K562 (cell line): ENCODE measurements at regions not wholly inside any gene's neighbourhood (a gene's known extent, or its start where the extent isn't known, plus 50 kb on each side); places are given as distances from the start of the nearest gene placed in this dataset.

Experiments used
- CHD2 ChIP-seq: IDR thresholded peaks from 2 replicates; pipeline ENCODE4 v1.6.1; 2011; ENCODE audit warnings: low read depth, low read length
- CREB1 ChIP-seq, 2 experiments: sonication (generic) in 1 of 2; formaldehyde crosslinking in 1 of 2; IDR thresholded peaks; 2 replicates each; pipeline versions ENCODE4 v1.6.1 to v1.8.0; 2012 to 2022; ENCODE audit warnings: inconsistent platforms in 1 of 2, mild to moderate bottlenecking in 1 of 2, missing genetic modification reagents in 1 of 2, moderate library complexity in 1 of 2
- DNMT1 ChIP-seq: fragments of 450-650 bp; IDR thresholded peaks from 2 replicates; pipeline ENCODE4 v1.6.1; 2016; ENCODE audit warnings: antibody characterized with exemption, mild to moderate bottlenecking
- FOXA3 ChIP-seq, 2 experiments: fragments of 450-650 bp in 1 of 2; sonication (generic) in 1 of 2; formaldehyde crosslinking; IDR thresholded peaks in 1 of 2; conservative IDR thresholded peaks in 1 of 2; 2 replicates each; pipeline versions ENCODE4 v1.4.0 to v1.8.0; 2020 to 2022; ENCODE audit warnings: mild to moderate bottlenecking in 2 of 2, missing genetic modification reagents in 1 of 2
- FUS ChIP-seq: fragments of 200-400 bp; formaldehyde crosslinking; optimal IDR thresholded peaks from 2 replicates; pipeline ENCODE3; 2017; ENCODE audit warnings: low read depth, low read length
- LCOR ChIP-seq: sonication (generic); formaldehyde crosslinking; IDR thresholded peaks from 2 replicates; pipeline ENCODE4 v1.8.0; 2022; ENCODE audit warnings: mild to moderate bottlenecking, missing genetic modification reagents
- NFRKB ChIP-seq: fragments of 450-650 bp; IDR thresholded peaks from 2 replicates; pipeline ENCODE4 v1.6.1; 2016; ENCODE audit warnings: low read depth
- POLR2G ChIP-seq: fragments of 200-400 bp; formaldehyde crosslinking; IDR thresholded peaks from 2 replicates; pipeline ENCODE4 v1.6.1; 2017; ENCODE audit warnings: low read depth, mild to moderate bottlenecking, antibody characterized with exemption, low read length, moderate library complexity
- SNIP1 ChIP-seq: fragments of 450-650 bp; IDR thresholded peaks from 2 replicates; pipeline ENCODE4 v1.7.1; 2017; ENCODE audit warnings: low read depth, mild to moderate bottlenecking
- ZNF174 ChIP-seq: fragments of 250-450 bp; sonication (Bioruptor Pico); IDR thresholded peaks from 2 replicates; pipeline ENCODE4 v1.4.0; 2020; ENCODE audit warnings: mild to moderate bottlenecking
- TF ChIP-seq, protein P1 (sequence below): sonication (generic); formaldehyde crosslinking; IDR thresholded peaks from 2 replicates; pipeline ENCODE4 v1.8.1; 2022; ENCODE audit warnings: missing genetic modification reagents
- TF ChIP-seq, protein P2 (sequence below): IDR thresholded peaks from 2 replicates; pipeline ENCODE4 v1.6.1; 2016; ENCODE audit warnings: missing genetic modification characterization, missing compliant biosample characterization
- TF ChIP-seq, protein P3 (sequence below), 2 experiments: fragments of 450-650 bp; formaldehyde crosslinking in 1 of 2; IDR thresholded peaks; 2 replicates each; pipeline versions ENCODE4 v1.4.0 to v1.6.1; 2014 to 2020; ENCODE audit warnings: mild to moderate bottlenecking in 2 of 2, borderline replicate concordance in 1 of 2, low read depth in 1 of 2
- TF ChIP-seq, protein P4 (sequence below), 2 experiments: fragments of 450-650 bp in 1 of 2; sonication (generic) in 1 of 2; formaldehyde crosslinking; conservative IDR thresholded peaks; 2 replicates each; pipeline versions ENCODE4 v1.4.0 to v1.8.1; 2020 to 2022; ENCODE audit warnings: mild to moderate bottlenecking in 1 of 2, missing genetic modification reagents in 1 of 2

DNA sequence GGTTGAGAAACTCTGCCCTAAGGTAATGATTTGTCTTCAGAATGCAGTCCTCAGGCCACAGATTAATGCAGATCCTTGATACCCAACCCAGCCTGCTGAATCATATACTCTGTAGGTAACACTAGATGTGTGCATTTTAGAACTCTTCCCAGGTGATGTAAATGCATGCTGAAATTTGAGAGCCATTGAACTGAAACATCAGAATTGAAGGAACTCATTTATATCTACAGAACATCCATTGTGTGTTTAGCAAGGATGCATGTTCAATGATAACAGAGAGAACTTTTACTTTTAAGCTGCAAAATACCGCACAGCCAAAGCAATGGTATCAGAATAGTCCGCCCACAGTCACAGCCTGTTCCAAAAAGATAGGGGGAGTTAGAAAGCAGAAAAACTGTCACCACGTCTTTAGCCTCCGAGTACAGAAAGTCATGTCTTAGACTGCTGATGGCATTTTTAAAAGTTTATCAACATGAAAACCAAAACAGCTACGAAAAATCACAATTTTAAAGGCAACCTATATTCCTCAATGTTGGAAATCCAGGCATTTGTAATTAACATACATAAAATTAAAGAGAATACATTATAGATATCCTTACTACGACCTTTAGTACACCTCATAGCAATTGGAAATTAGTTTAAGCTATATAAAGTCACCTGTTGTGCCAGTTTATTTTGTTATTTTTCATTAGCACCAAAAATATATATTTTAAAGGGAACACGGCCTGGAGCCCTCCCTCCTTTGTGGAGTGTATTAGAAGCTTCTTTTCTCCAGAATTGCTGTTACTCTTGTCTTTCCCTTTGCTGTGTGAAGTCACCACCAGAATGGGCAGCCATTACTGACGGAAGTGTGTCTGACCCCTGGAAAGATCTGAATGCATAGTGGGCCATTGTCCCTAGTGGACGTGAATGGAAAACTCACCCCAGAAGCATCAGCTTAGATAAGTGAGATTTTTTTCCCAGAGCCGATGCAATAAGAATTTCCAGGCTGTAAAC is 65.8 kb upstream of the PRKAR2B start (continued):
- TF ChIP-seq, protein P1, sequence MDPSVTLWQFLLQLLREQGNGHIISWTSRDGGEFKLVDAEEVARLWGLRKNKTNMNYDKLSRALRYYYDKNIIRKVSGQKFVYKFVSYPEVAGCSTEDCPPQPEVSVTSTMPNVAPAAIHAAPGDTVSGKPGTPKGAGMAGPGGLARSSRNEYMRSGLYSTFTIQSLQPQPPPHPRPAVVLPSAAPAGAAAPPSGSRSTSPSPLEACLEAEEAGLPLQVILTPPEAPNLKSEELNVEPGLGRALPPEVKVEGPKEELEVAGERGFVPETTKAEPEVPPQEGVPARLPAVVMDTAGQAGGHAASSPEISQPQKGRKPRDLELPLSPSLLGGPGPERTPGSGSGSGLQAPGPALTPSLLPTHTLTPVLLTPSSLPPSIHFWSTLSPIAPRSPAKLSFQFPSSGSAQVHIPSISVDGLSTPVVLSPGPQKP (CRISPR knock-in tag) = no peak
- TF ChIP-seq, protein P2, sequence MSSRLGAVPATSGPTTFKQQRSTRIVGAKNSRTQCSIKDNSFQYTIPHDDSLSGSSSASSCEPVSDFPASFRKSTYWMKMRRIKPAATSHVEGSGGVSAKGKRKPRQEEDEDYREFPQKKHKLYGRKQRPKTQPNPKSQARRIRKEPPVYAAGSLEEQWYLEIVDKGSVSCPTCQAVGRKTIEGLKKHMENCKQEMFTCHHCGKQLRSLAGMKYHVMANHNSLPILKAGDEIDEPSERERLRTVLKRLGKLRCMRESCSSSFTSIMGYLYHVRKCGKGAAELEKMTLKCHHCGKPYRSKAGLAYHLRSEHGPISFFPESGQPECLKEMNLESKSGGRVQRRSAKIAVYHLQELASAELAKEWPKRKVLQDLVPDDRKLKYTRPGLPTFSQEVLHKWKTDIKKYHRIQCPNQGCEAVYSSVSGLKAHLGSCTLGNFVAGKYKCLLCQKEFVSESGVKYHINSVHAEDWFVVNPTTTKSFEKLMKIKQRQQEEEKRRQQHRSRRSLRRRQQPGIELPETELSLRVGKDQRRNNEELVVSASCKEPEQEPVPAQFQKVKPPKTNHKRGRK (tag) = no peak
- TF ChIP-seq, protein P3, sequence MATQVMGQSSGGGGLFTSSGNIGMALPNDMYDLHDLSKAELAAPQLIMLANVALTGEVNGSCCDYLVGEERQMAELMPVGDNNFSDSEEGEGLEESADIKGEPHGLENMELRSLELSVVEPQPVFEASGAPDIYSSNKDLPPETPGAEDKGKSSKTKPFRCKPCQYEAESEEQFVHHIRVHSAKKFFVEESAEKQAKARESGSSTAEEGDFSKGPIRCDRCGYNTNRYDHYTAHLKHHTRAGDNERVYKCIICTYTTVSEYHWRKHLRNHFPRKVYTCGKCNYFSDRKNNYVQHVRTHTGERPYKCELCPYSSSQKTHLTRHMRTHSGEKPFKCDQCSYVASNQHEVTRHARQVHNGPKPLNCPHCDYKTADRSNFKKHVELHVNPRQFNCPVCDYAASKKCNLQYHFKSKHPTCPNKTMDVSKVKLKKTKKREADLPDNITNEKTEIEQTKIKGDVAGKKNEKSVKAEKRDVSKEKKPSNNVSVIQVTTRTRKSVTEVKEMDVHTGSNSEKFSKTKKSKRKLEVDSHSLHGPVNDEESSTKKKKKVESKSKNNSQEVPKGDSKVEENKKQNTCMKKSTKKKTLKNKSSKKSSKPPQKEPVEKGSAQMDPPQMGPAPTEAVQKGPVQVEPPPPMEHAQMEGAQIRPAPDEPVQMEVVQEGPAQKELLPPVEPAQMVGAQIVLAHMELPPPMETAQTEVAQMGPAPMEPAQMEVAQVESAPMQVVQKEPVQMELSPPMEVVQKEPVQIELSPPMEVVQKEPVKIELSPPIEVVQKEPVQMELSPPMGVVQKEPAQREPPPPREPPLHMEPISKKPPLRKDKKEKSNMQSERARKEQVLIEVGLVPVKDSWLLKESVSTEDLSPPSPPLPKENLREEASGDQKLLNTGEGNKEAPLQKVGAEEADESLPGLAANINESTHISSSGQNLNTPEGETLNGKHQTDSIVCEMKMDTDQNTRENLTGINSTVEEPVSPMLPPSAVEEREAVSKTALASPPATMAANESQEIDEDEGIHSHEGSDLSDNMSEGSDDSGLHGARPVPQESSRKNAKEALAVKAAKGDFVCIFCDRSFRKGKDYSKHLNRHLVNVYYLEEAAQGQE (IDR thresholded peaks at IDR 0.05; ENCODE audit: borderline replicate concordance) = peak; percentile 60; the same call in 1 of the 2 replicates
- TF ChIP-seq, protein P3 (CRISPR knock-in tag; IDR thresholded peaks at IDR 0.05; ENCODE audit: low read depth) = no peak
- peak; percentile 97 to 99 for TF ChIP-seq FOXA3 (CRISPR knock-in tag; conservative IDR thresholded peaks at IDR 0.05 in 1 of 2, IDR thresholded peaks at IDR 0.05 in 1 of 2)
- TF ChIP-seq DNMT1 = no peak; the same call in 1 of the 2 replicates
- TF ChIP-seq LCOR (CRISPR knock-in tag) = peak; percentile 78; the same call in 1 of the 2 replicates
- no peak for TF ChIP-seq FUS
- peak; percentile 96 for TF ChIP-seq NFRKB
- TF ChIP-seq, protein P4, sequence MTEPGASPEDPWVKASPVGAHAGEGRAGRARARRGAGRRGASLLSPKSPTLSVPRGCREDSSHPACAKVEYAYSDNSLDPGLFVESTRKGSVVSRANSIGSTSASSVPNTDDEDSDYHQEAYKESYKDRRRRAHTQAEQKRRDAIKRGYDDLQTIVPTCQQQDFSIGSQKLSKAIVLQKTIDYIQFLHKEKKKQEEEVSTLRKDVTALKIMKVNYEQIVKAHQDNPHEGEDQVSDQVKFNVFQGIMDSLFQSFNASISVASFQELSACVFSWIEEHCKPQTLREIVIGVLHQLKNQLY (CRISPR knock-in tag; conservative IDR thresholded peaks at IDR 0.05) = no peak
- TF ChIP-seq POLR2G = 0 out of 2 replicates have a peak, but pooled peaks have one; percentile 29
- no peak; the same call in 1 of the 2 replicates for TF ChIP-seq SNIP1
- peak; percentile 16; the same call in 1 of the 2 replicates for TF ChIP-seq CHD2
- TF ChIP-seq ZNF174 = no peak; the same call in 1 of the 2 replicates
- TF ChIP-seq CREB1 (IDR thresholded peaks at IDR 0.05) = peak; percentile 79
- TF ChIP-seq CREB1 (CRISPR knock-in tag; IDR thresholded peaks at IDR 0.05) = 0 out of 2 replicates have a peak, but pooled peaks have one; percentile 22
